H1 (cell line): ENCODE measurements at regions not wholly inside any gene's neighbourhood (a gene's known extent, or its start where the extent isn't known, plus 50 kb on each side); places are given as distances from the start of the nearest gene placed in this dataset.

Experiments
- CTCF ChIA-PET: fragments of 300-600 bp; sonication (Branson Sonifier 250); formaldehyde crosslinking; loops from one replicate; lab custom pipeline; 2021; ENCODE audit not compliant: partially characterized antibody; lab: Charles Lee
- POLR2A ChIA-PET: fragments of 300-600 bp; sonication (Branson Sonifier 250); formaldehyde crosslinking; loops from one replicate; lab custom pipeline; 2021; ENCODE audit warnings: inconsistent platforms; ENCODE audit not compliant: partially characterized antibody; lab: Charles Lee
- DNase-seq, 2 experiments: peaks; one replicate each; pipeline versions ENCODE4 v3.0.0 to v3.0.0-alpha.2; 2010 to 2022; ENCODE audit warnings: low spot score in 2 of 2, low read depth in 1 of 2, mixed read lengths in 1 of 2
- FAIRE-seq: peaks from 2 replicates; lab custom pipeline; 2011; peaks lifted over from hg19 to GRCh38; lab: Jason Lieb, UNC
- H2AFZ ChIP-seq: 2 replicates; pipeline ENCODE4 v1.8.1; 2012; ENCODE audit warnings: low read length, inconsistent platforms
- H2AK5ac ChIP-seq: 2 replicates; pipeline ENCODE4 v1.6.1; 2013; ENCODE audit warnings: low read depth, low read length
- H2BK120ac ChIP-seq: replicated peaks from 2 replicates; pipeline ENCODE3; 2013; ENCODE audit warnings: low read depth, low read length, inconsistent platforms
- H2BK12ac ChIP-seq: 2 replicates; pipeline ENCODE4 v1.6.1; 2013; ENCODE audit warnings: low read depth, low read length
- H2BK15ac ChIP-seq: 2 replicates; pipeline ENCODE4 v1.6.1; 2013; ENCODE audit warnings: low read length
- H2BK20ac ChIP-seq: 2 replicates; pipeline ENCODE4 v1.6.1; 2013; ENCODE audit warnings: low read length
- H2BK5ac ChIP-seq: 2 replicates; pipeline ENCODE4 v1.6.1; 2013; ENCODE audit warnings: low read depth, low read length
- H3K14ac ChIP-seq: 2 replicates; pipeline ENCODE4 v1.6.1; 2013; ENCODE audit warnings: inconsistent platforms; ENCODE audit not compliant: insufficient read length
- H3K18ac ChIP-seq: 2 replicates; pipeline ENCODE4 v1.6.1; 2013; ENCODE audit warnings: low read length; ENCODE audit errors: extremely low read depth
- H3K23ac ChIP-seq: 2 replicates; pipeline ENCODE4 v1.6.1; 2013; ENCODE audit warnings: inconsistent platforms; ENCODE audit not compliant: insufficient read length
- H3K23me2 ChIP-seq: 2 replicates; pipeline ENCODE4 v1.6.1; 2013; ENCODE audit warnings: low read depth, low read length
- H3K27ac ChIP-seq: 2 replicates; pipeline ENCODE4 v1.6.1; 2011; ENCODE audit warnings: low read depth, low read length, inconsistent platforms
- H3K27me3 ChIP-seq, 4 experiments: replicated peaks in 1 of 4; 1 replicate in 1 of 4; 2 replicates in 3 of 4; pipeline versions ENCODE4 v1.6.1 to v1.8.1; 2011 to 2013; ENCODE audit warnings: low read length in 3 of 4, mild to moderate bottlenecking in 3 of 4, inconsistent platforms in 2 of 4, mixed read lengths in 2 of 4, moderate library complexity in 1 of 4; ENCODE audit not compliant: control insufficient read depth in 3 of 4, insufficient read depth in 3 of 4; ENCODE audit errors: extremely low read depth in 1 of 4
- H3K36me3 ChIP-seq, 4 experiments: 2 replicates each; pipeline versions ENCODE4 v1.6.1 to v1.8.1; 2011 to 2013; ENCODE audit warnings: mild to moderate bottlenecking in 4 of 4, low read length in 3 of 4, moderate library complexity in 2 of 4, control low read depth in 1 of 4, inconsistent platforms in 1 of 4; ENCODE audit not compliant: insufficient read depth in 4 of 4, control insufficient read depth in 2 of 4
- H3K4ac ChIP-seq: replicated peaks from 2 replicates; pipeline ENCODE3; 2013; ENCODE audit warnings: low read length, low read depth, mixed read lengths, inconsistent platforms; ENCODE audit not compliant: insufficient read length
- H3K4me1 ChIP-seq, 4 experiments: replicated peaks in 1 of 4; 1 replicate in 1 of 4; 2 replicates in 3 of 4; pipeline versions ENCODE4 v1.6.1 to v1.8.1; 2011 to 2013; ENCODE audit warnings: low read length in 3 of 4, inconsistent platforms in 2 of 4, mixed read lengths in 1 of 4; ENCODE audit not compliant: insufficient read depth in 4 of 4, control insufficient read depth in 3 of 4
- H3K4me2 ChIP-seq, 2 experiments: 2 replicates each; pipeline versions ENCODE4 v1.6.1 to v1.8.1; 2011 to 2013; ENCODE audit warnings: low read depth in 2 of 2, low read length in 2 of 2, control low read depth in 1 of 2, inconsistent platforms in 1 of 2, mild to moderate bottlenecking in 1 of 2; ENCODE audit not compliant: insufficient read depth in 1 of 2
- H3K4me3 ChIP-seq, 4 experiments: fragments of 200-600, 300-600 bp in 1 of 4; sonication (generic), shearing (Covaris generic), sonication (Bioruptor Twin) in 1 of 4; 2 replicates each; pipeline versions ENCODE4 v1.5.1 to v1.8.1; 2011 to 2016; ENCODE audit warnings: low read length in 4 of 4, low read depth in 3 of 4, control low read depth in 2 of 4, inconsistent platforms in 2 of 4, mild to moderate bottlenecking in 2 of 4, mixed read lengths in 1 of 4, moderate library complexity in 1 of 4; ENCODE audit not compliant: insufficient read depth in 2 of 4; ENCODE audit errors: extremely low read depth in 1 of 4
- H3K56ac ChIP-seq: replicated peaks from 2 replicates; pipeline ENCODE3; 2013; ENCODE audit warnings: low read depth, mild to moderate bottlenecking, mixed read lengths, low read length, inconsistent platforms; ENCODE audit not compliant: insufficient read length
- H3K79me1 ChIP-seq: 2 replicates; pipeline ENCODE4 v1.6.1; 2013; ENCODE audit warnings: low read depth, low read length, control low read depth
- H3K79me2 ChIP-seq, 2 experiments: 2 replicates each; pipeline versions ENCODE4 v1.6.1 to v1.8.1; 2012 to 2013; ENCODE audit warnings: low read length in 2 of 2, mild to moderate bottlenecking in 2 of 2, inconsistent platforms in 1 of 2; ENCODE audit not compliant: insufficient read depth in 2 of 2, control insufficient read depth in 1 of 2
- H3K9ac ChIP-seq, 4 experiments: replicated peaks in 1 of 4; 1 replicate in 1 of 4; 2 replicates in 3 of 4; pipeline versions ENCODE4 v1.6.1 to v1.8.1; 2011 to 2013; ENCODE audit warnings: low read depth in 3 of 4, low read length in 3 of 4, control low read depth in 2 of 4, mild to moderate bottlenecking in 2 of 4, moderate library complexity in 2 of 4, inconsistent platforms in 1 of 4; ENCODE audit errors: extremely low read depth in 1 of 4
- H3K9me3 ChIP-seq, 2 experiments: 2 replicates each; pipeline versions ENCODE4 v1.6.1 to v1.8.1; 2012 to 2013; ENCODE audit warnings: mild to moderate bottlenecking in 2 of 2, moderate library complexity in 2 of 2, control low read depth in 1 of 2, inconsistent platforms in 1 of 2, low read depth in 1 of 2, low read length in 1 of 2, mixed read lengths in 1 of 2; ENCODE audit not compliant: insufficient read depth in 2 of 2
- H4K20me1 ChIP-seq, 2 experiments: replicated peaks in 1 of 2; 2 replicates each; pipeline versions ENCODE3 to v1.8.1; 2011 to 2013; ENCODE audit warnings: inconsistent platforms in 2 of 2, low read length in 2 of 2, mild to moderate bottlenecking in 1 of 2; ENCODE audit not compliant: insufficient read depth in 2 of 2, control insufficient read depth in 1 of 2
- H4K5ac ChIP-seq: 2 replicates; pipeline ENCODE4 v1.6.1; 2013; ENCODE audit warnings: low read length, low read depth, mixed read lengths, inconsistent platforms; ENCODE audit not compliant: insufficient read length
- H4K8ac ChIP-seq: 2 replicates; pipeline ENCODE4 v1.8.0; 2013; ENCODE audit warnings: mild to moderate bottlenecking, moderate library complexity, low read length, inconsistent platforms; ENCODE audit not compliant: insufficient read depth; ENCODE audit errors: extremely low read depth
- H4K91ac ChIP-seq: replicated peaks from 2 replicates; pipeline ENCODE3; 2013; ENCODE audit warnings: low read length, mixed read lengths, inconsistent platforms; ENCODE audit not compliant: insufficient read length
- PHF8 ChIP-seq: fragments of 200-600 bp; sonication (generic); conservative IDR thresholded peaks from 2 replicates; pipeline ENCODE4 v1.7.1; 2012; ENCODE audit warnings: low read depth, mild to moderate bottlenecking, inconsistent platforms, low read length, moderate library complexity
- WGBS, 2 experiments: shearing (Covaris generic) in 1 of 2; methylation state at CpG; one replicate each; pipeline versions ENCODE4 v1.1.6 to v1.1.7; 2013 to 2015; ENCODE audit warnings: low lambda C conversion rate in 2 of 2, mixed read lengths in 2 of 2, inconsistent platforms in 1 of 2, low coverage in 1 of 2, missing lambda C conversion rate in 1 of 2; ENCODE audit not compliant: insufficient replicate concordance in 2 of 2, insufficient coverage in 1 of 2, insufficient read length in 1 of 2; ENCODE audit errors: extremely low coverage in 1 of 2, missing lambda C conversion rate in 1 of 2; 5-methylcytosine and 5-hydroxymethylcytosine counted together

DNA sequence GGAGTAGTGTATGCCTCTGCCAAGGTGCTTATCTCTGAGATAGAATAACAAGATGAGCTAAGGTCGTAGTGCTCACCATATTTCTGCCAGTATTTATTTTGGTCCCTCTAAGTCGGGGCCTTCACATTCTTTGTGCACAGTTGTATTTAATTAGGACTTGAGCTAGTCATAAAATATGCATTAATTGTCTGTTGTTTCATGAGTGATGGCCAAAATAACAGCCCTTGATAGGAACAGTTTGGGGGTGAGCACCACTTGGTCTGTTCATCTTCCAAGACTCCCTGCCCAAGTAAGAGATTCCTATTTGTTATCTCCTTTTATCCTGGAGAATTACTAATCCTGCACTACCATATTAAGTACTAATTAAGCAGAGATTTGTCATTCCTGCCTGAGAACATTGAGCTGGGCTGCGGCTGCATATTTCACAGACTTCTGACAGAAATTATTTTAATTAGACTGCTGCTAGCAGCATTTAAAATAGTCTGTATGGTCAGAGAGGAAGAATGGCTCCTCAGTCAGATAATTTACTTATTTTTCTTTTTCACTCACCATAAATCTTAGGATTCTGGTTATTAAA lies 435.1 kb downstream of the MTX2 start:
- ChIA-PET CTCF (interaction anchor here (0.8 to 0.9 kb wide), 2 partner anchors 14 to 50 kb away, joined by 3 read pairs; no protein-coding TSS in a partner anchor), POLR2A (no interaction called here)
- DNase-seq (no peak), FAIRE-seq (no peak)
- Histone ChIP-seq H3K79me1 (no peaks in the 10 kb centered on the region), H3K4me3 (no peak overlapping the region), H2BK120ac (no peak overlapping the region), H3K23ac (no peak overlapping the region), H2BK20ac (no peak overlapping the region), H4K20me1 (no peaks in the 10 kb centered on the region), H2AK5ac (no peak overlapping the region), H4K5ac (no peak overlapping the region), H3K4me1 (no peaks in the 10 kb centered on the region), H3K9ac (no peak overlapping the region), H3K4me2 (no peak overlapping the region), H4K8ac (no peak overlapping the region), H3K27ac (no peak overlapping the region), H3K27me3 (no peaks in the 10 kb centered on the region), H3K23me2 (no peaks in the 10 kb centered on the region), H2BK5ac (no peak overlapping the region), H3K56ac (no peak overlapping the region), H3K79me2 (no peaks in the 10 kb centered on the region), H4K91ac (no peak overlapping the region), H3K9me3 (no peaks in the 10 kb centered on the region), H2BK12ac (no peak overlapping the region), H2BK15ac (no peak overlapping the region), H3K36me3 (no peaks in the 10 kb centered on the region), H3K18ac (no peak overlapping the region), H2AFZ (no peak overlapping the region), H3K4ac (no peak overlapping the region)
- 87% methylated on average over 3 of the region's 3 CpGs; no CpG with 5 or more reads in 1 of the 2 experiments for WGBS, 2 experiments
- TF ChIP-seq PHF8, result no peak
- TF ChIP-seq, all 59 proteins: peak for 0
- no peak overlapping the region for H3K14ac ChIP-seq
